SK-N-SH (cell line): ENCODE measurements at regions not wholly inside any gene's neighbourhood (a gene's known extent, or its start where the extent isn't known, plus 50 kb on each side); places are given as distances from the start of the nearest gene placed in this dataset.

Source experiments
- CTCF ChIA-PET: fragments of 300-600, 350-600 bp; formaldehyde crosslinking; extraction: SDS; loops from one replicate; lab custom pipeline; 2021; lab: Yijun Ruan, JAX
- POLR2A ChIA-PET: fragments of 350-600 bp; sonication (Branson Sonifier 250); formaldehyde crosslinking; extraction: SDS; loops from one replicate; lab custom pipeline; 2020; ENCODE audit warnings: antibody characterized with exemption, inconsistent platforms; lab: Yijun Ruan, JAX
- DNase-seq: peaks from one replicate; pipeline ENCODE4 v3.0.0; 2012
- H2AFZ ChIP-seq: fragments of 200-600 bp; sonication (generic); 2 replicates; pipeline ENCODE4 v1.8.1; 2016; ENCODE audit warnings: antibody characterized with exemption, mild to moderate bottlenecking, low read depth
- H3F3A ChIP-seq: fragments of 200-600 bp; sonication (generic); replicated peaks from 2 replicates; pipeline ENCODE3; 2016; ENCODE audit warnings: antibody characterized with exemption, mild to moderate bottlenecking; ENCODE audit not compliant: insufficient read depth
- H3K27ac ChIP-seq, 2 experiments: fragments of 200-500 bp in 1 of 2; fragments of 200-600 bp in 1 of 2; sonication (Bioruptor generic) in 1 of 2; sonication (generic), shearing (Covaris generic) in 1 of 2; 2 replicates each; pipeline versions ENCODE4 v1.5.1 to v1.6.1; 2014 to 2016; ENCODE audit warnings: low read depth in 2 of 2, inconsistent platforms in 1 of 2, low read length in 1 of 2, mild to moderate bottlenecking in 1 of 2, mixed read lengths in 1 of 2
- H3K27me3 ChIP-seq: fragments of 200-600 bp; sonication (generic), shearing (Covaris generic); 2 replicates; pipeline ENCODE4 v1.6.1; 2016; ENCODE audit warnings: mixed run types; ENCODE audit not compliant: insufficient read depth
- H3K36me3 ChIP-seq, 2 experiments: fragments of 200-500 bp in 1 of 2; fragments of 200-600 bp in 1 of 2; sonication (Bioruptor generic) in 1 of 2; sonication (generic) in 1 of 2; replicated peaks in 1 of 2; 2 replicates each; pipeline versions ENCODE3 to v1.5.1; 2014 to 2016; ENCODE audit warnings: low read length in 1 of 2, mild to moderate bottlenecking in 1 of 2; ENCODE audit not compliant: insufficient read depth in 2 of 2, control insufficient read depth in 1 of 2
- H3K4me1 ChIP-seq, 2 experiments: fragments of 200-500 bp in 1 of 2; fragments of 200-600 bp in 1 of 2; sonication (Bioruptor generic) in 1 of 2; sonication (generic), shearing (Covaris generic) in 1 of 2; 2 replicates each; pipeline versions ENCODE4 v1.5.1 to v1.6.1; 2014 to 2016; ENCODE audit warnings: low read depth in 1 of 2, low read length in 1 of 2, mixed run types in 1 of 2; ENCODE audit not compliant: insufficient read depth in 2 of 2, control insufficient read depth in 1 of 2
- H3K4me2 ChIP-seq: fragments of 200-600 bp; sonication (generic), shearing (Covaris generic); 2 replicates; pipeline ENCODE4 v1.6.1; 2017; ENCODE audit warnings: mixed run types
- H3K4me3 ChIP-seq, 2 experiments: fragments of 200-500 bp in 1 of 2; fragments of 200-600 bp in 1 of 2; sonication (Bioruptor generic) in 1 of 2; sonication (generic), shearing (Covaris generic) in 1 of 2; 2 replicates each; pipeline versions ENCODE4 v1.5.1 to v1.8.1; 2014 to 2016; ENCODE audit warnings: low read depth in 2 of 2, inconsistent platforms in 1 of 2, low read length in 1 of 2, mild to moderate bottlenecking in 1 of 2, mixed read lengths in 1 of 2, moderate library complexity in 1 of 2
- H3K79me2 ChIP-seq: fragments of 200-600 bp; sonication (generic); 2 replicates; pipeline ENCODE4 v1.8.1; 2017; ENCODE audit warnings: mild to moderate bottlenecking; ENCODE audit not compliant: insufficient read depth
- H3K9ac ChIP-seq: fragments of 200-600 bp; sonication (generic); 2 replicates; pipeline ENCODE4 v1.6.1; 2017; ENCODE audit warnings: mixed run types
- H3K9me2 ChIP-seq: fragments of 200-600 bp; sonication (generic); 2 replicates; pipeline ENCODE4 v1.6.1; 2017; ENCODE audit warnings: mixed run types
- H3K9me3 ChIP-seq: fragments of 200-600 bp; sonication (generic); 2 replicates; pipeline ENCODE4 v1.6.1; 2017; ENCODE audit warnings: mixed run types, mild to moderate bottlenecking, moderate library complexity
- H4K20me1 ChIP-seq: fragments of 200-600 bp; sonication (generic); 2 replicates; pipeline ENCODE4 v1.6.1; 2017; ENCODE audit warnings: mild to moderate bottlenecking, mixed run types; ENCODE audit not compliant: insufficient read depth
- FOXM1 ChIP-seq: IDR thresholded peaks from 2 replicates; pipeline ENCODE4 v1.4.0; 2012; ENCODE audit warnings: low read depth, mild to moderate bottlenecking
- MEF2A ChIP-seq: IDR thresholded peaks from 2 replicates; pipeline ENCODE4 v1.4.0; 2012; ENCODE audit warnings: low read depth, borderline replicate concordance
- MXI1 ChIP-seq: IDR thresholded peaks from 2 replicates; pipeline ENCODE4 v1.6.1; 2012; ENCODE audit warnings: mild to moderate bottlenecking, low read depth, low read length, improper control_type of control experiment
- NFIC ChIP-seq: IDR thresholded peaks from 2 replicates; pipeline ENCODE4 v1.4.0; 2012; ENCODE audit warnings: borderline replicate concordance
- RAD21 ChIP-seq: IDR thresholded peaks from 2 replicates; pipeline ENCODE4 v1.6.1; 2012; ENCODE audit warnings: mild to moderate bottlenecking, low read length
- REST ChIP-seq: IDR thresholded peaks from 2 replicates; pipeline ENCODE4 v1.6.1; 2012; ENCODE audit warnings: mild to moderate bottlenecking, low read depth, low read length, moderate library complexity
- RFX5 ChIP-seq: IDR thresholded peaks from 2 replicates; pipeline ENCODE4 v1.6.1; 2012; ENCODE audit warnings: mild to moderate bottlenecking, improper control_type of control experiment, low read length
- USF1 ChIP-seq: IDR thresholded peaks from 2 replicates; pipeline ENCODE4 v1.4.0; 2012; ENCODE audit warnings: low read depth, borderline replicate concordance
- YY1 ChIP-seq: IDR thresholded peaks from 2 replicates; pipeline ENCODE4 v1.4.0; 2012; ENCODE audit warnings: low read depth, mild to moderate bottlenecking
- whole genome bisulfite sequencing: methylation state at CpG from one replicate; pipeline ENCODE4 v1.1.6; 2017; ENCODE audit warnings: low lambda C conversion rate; 5-methylcytosine and 5-hydroxymethylcytosine counted together
- TF ChIP-seq, protein P1 (sequence below): fragments of 150-350 bp; IDR thresholded peaks from 2 replicates; pipeline ENCODE4 v1.6.1; 2017; ENCODE audit warnings: antibody characterized with exemption, low read length, low read depth, borderline replicate concordance
- TF ChIP-seq, protein P2 (sequence below): IDR thresholded peaks from 2 replicates; pipeline ENCODE4; 2012
- TF ChIP-seq, protein P3 (sequence below): fragments of 150-350 bp; IDR thresholded peaks from 2 replicates; pipeline ENCODE4 v1.6.1; 2016; ENCODE audit warnings: mild to moderate bottlenecking, low read depth, low read length
- TF ChIP-seq, protein P4 (sequence below): IDR thresholded peaks from 2 replicates; pipeline ENCODE4 v1.4.0; 2012; ENCODE audit warnings: low read depth, borderline replicate concordance

GRCh38 chr12:23039834-23040233, 414.9 kb downstream of the ETNK1 start:
- ChIA-PET POLR2A (no interaction called here), CTCF (interaction anchor here (1.2 kb wide), 1 partner anchor 184 kb away, joined by 3 read pairs; no protein-coding TSS in a partner anchor)
- H4K20me1 ChIP-seq, result no peaks in the 10 kb centered on the region
- no peaks in the 10 kb centered on the region for H3K9me3 ChIP-seq
- no peak overlapping the region for H3K4me2 ChIP-seq
- no peak overlapping the region for H2AFZ ChIP-seq
- no peak overlapping the region for H3K4me3 ChIP-seq
- no peaks in the 10 kb centered on the region for H3K27me3 ChIP-seq
- H3K79me2 ChIP-seq, result no peaks in the 10 kb centered on the region
- no peaks in the 10 kb centered on the region for H3K36me3 ChIP-seq
- H3K27ac ChIP-seq, result no peak overlapping the region
- TF ChIP-seq RFX5 (no peak), RAD21 (no peak), MEF2A (no peak), NFIC (no peak), MXI1 (no peak), FOXM1 (no peak), USF1 (no peak), REST (no peak), YY1 (no peak)
- TF ChIP-seq, protein P1, sequence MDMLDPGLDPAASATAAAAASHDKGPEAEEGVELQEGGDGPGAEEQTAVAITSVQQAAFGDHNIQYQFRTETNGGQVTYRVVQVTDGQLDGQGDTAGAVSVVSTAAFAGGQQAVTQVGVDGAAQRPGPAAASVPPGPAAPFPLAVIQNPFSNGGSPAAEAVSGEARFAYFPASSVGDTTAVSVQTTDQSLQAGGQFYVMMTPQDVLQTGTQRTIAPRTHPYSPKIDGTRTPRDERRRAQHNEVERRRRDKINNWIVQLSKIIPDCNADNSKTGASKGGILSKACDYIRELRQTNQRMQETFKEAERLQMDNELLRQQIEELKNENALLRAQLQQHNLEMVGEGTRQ, result no peak
- TF ChIP-seq, protein P2, sequence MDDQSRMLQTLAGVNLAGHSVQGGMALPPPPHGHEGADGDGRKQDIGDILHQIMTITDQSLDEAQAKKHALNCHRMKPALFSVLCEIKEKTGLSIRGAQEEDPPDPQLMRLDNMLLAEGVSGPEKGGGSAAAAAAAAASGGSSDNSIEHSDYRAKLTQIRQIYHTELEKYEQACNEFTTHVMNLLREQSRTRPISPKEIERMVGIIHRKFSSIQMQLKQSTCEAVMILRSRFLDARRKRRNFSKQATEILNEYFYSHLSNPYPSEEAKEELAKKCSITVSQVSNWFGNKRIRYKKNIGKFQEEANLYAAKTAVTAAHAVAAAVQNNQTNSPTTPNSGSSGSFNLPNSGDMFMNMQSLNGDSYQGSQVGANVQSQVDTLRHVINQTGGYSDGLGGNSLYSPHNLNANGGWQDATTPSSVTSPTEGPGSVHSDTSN, result no peak
- TF ChIP-seq, protein P3, sequence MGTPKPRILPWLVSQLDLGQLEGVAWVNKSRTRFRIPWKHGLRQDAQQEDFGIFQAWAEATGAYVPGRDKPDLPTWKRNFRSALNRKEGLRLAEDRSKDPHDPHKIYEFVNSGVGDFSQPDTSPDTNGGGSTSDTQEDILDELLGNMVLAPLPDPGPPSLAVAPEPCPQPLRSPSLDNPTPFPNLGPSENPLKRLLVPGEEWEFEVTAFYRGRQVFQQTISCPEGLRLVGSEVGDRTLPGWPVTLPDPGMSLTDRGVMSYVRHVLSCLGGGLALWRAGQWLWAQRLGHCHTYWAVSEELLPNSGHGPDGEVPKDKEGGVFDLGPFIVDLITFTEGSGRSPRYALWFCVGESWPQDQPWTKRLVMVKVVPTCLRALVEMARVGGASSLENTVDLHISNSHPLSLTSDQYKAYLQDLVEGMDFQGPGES, result no peak
- TF ChIP-seq, protein P4, sequence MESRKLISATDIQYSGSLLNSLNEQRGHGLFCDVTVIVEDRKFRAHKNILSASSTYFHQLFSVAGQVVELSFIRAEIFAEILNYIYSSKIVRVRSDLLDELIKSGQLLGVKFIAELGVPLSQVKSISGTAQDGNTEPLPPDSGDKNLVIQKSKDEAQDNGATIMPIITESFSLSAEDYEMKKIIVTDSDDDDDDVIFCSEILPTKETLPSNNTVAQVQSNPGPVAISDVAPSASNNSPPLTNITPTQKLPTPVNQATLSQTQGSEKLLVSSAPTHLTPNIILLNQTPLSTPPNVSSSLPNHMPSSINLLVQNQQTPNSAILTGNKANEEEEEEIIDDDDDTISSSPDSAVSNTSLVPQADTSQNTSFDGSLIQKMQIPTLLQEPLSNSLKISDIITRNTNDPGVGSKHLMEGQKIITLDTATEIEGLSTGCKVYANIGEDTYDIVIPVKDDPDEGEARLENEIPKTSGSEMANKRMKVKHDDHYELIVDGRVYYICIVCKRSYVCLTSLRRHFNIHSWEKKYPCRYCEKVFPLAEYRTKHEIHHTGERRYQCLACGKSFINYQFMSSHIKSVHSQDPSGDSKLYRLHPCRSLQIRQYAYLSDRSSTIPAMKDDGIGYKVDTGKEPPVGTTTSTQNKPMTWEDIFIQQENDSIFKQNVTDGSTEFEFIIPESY, result no peak
- H3K9me2 ChIP-seq, result no peaks in the 10 kb centered on the region
- no peaks in the 10 kb centered on the region for H3K4me1 ChIP-seq
- H3K9ac ChIP-seq, result no peak overlapping the region
- DNase-seq, result no peak
- 55% methylated on average over 2 of the region's 2 CpGs for WGBS
- H3F3A ChIP-seq, result no peaks in the 10 kb centered on the region
